ENCODE measurements at regions not wholly inside any gene's neighbourhood (a gene's known extent, or its start where the extent isn't known, plus 50 kb on each side); places are given as distances from the start of the nearest gene placed in this dataset.

- no peak for TF ChIP-seq NFRKB (IDR thresholded peaks at IDR 0.05)
- TF ChIP-seq FOXA1 (IDR thresholded peaks at IDR 0.05) = no peak
- no peak for TF ChIP-seq CTBP1 (IDR thresholded peaks at IDR 0.05; ENCODE audit: borderline replicate concordance)
- no peak for TF ChIP-seq FOXK2 (IDR thresholded peaks at IDR 0.05)
- TF ChIP-seq ZNF384 (IDR thresholded peaks at IDR 0.05) = no peak
- TF ChIP-seq FOXM1 (IDR thresholded peaks at IDR 0.05; ENCODE audit: borderline replicate concordance) = no peak
- TF ChIP-seq ELF4 (IDR thresholded peaks at IDR 0.05) = no peak
- TF ChIP-seq PKNOX1 (IDR thresholded peaks at IDR 0.05) = no peak
- no peak for TF ChIP-seq SUZ12 (IDR thresholded peaks at IDR 0.05)
Observed at GRCh38 chr3:130801473-130801872, 54.8 kb upstream of the PIK3R4 start.
